ENCODE measurements at regions not wholly inside any gene's neighbourhood (a gene's known extent, or its start where the extent isn't known, plus 50 kb on each side); places are given as distances from the start of the nearest gene placed in this dataset.
"Not testable (repeated sequence)": the region's sequence is repeated elsewhere in the genome, so short reads cannot be mapped to it uniquely, and the experiment has no call there.

GRCh38 chr7:43033369-43033768, 79.1 kb upstream of the HECW1 start:
- H3K27ac Mint-ChIP-seq, result no peak overlapping the region
- DNase-seq, result no peak
- H3K9me3 Mint-ChIP-seq, result no peaks in the 10 kb centered on the region
- H3K4me3 Mint-ChIP-seq, result no peak overlapping the region
- H3K27me3 Mint-ChIP-seq, result peaks cover 23% of the 10 kb centered on the region
- no peaks in the 10 kb centered on the region for H3K4me1 Mint-ChIP-seq (ENCODE audit: low read depth)
- no peaks in the 10 kb centered on the region for H3K36me3 Mint-ChIP-seq (ENCODE audit: low read depth)

- Mint-ChIP-seq H3K9me3 (no peaks in the 10 kb centered on the region), H3K27ac (no peak overlapping the region), H3K27me3 (peaks cover 15% of the 10 kb centered on the region), H3K4me3 (no peak overlapping the region), H3K36me3 (ENCODE audit: low read depth) (no peaks in the 10 kb centered on the region), H3K4me1 (ENCODE audit: low read depth) (no peaks in the 10 kb centered on the region)
- DNase-seq, result no peak
These were observed 77.9 kb upstream of the HECW1 start for GRCh38 chr7:43034535-43035002.

- Mint-ChIP-seq H3K27ac (no peak overlapping the region), H3K4me1 (ENCODE audit: low read depth) (no peaks in the 10 kb centered on the region), H3K27me3 (peaks cover 12% of the 10 kb centered on the region), H3K36me3 (ENCODE audit: low read depth) (no peaks in the 10 kb centered on the region), H3K4me3 (no peak overlapping the region), H3K9me3 (no peaks in the 10 kb centered on the region)
- no peak for DNase-seq
These were observed 74.9 kb upstream of the HECW1 start for GRCh38 chr7:43037531-43037930.

GRCh38 chr7:43038254-43038653, 74.2 kb upstream of the HECW1 start:
- DNase-seq, result no peak
- H3K4me3 Mint-ChIP-seq, result no peak overlapping the region
- H3K4me1 Mint-ChIP-seq (ENCODE audit: low read depth), result no peaks in the 10 kb centered on the region
- H3K27ac Mint-ChIP-seq, result no peak overlapping the region
- no peaks in the 10 kb centered on the region for H3K36me3 Mint-ChIP-seq (ENCODE audit: low read depth)
- peaks cover 19% of the 10 kb centered on the region for H3K27me3 Mint-ChIP-seq
- no peaks in the 10 kb centered on the region for H3K9me3 Mint-ChIP-seq

GRCh38 chr7:43039346-43039745, 73.1 kb upstream of the HECW1 start:
- no peaks in the 10 kb centered on the region for H3K9me3 Mint-ChIP-seq
- H3K36me3 Mint-ChIP-seq (ENCODE audit: low read depth), result no peaks in the 10 kb centered on the region
- peaks cover 29% of the 10 kb centered on the region for H3K27me3 Mint-ChIP-seq
- H3K4me1 Mint-ChIP-seq (ENCODE audit: low read depth), result no peaks in the 10 kb centered on the region
- no peak for DNase-seq
- H3K4me3 Mint-ChIP-seq, result no peak overlapping the region
- H3K27ac Mint-ChIP-seq, result no peak overlapping the region

GRCh38 chr7:43040461-43040860, 72.0 kb upstream of the HECW1 start:
- Mint-ChIP-seq H3K27ac (no peak overlapping the region), H3K36me3 (ENCODE audit: low read depth) (no peaks in the 10 kb centered on the region), H3K4me1 (ENCODE audit: low read depth) (no peaks in the 10 kb centered on the region), H3K27me3 (peaks cover 36% of the 10 kb centered on the region), H3K9me3 (no peaks in the 10 kb centered on the region), H3K4me3 (no peak overlapping the region)
- DNase-seq, result no peak

- Mint-ChIP-seq H3K4me3 (no peak overlapping the region), H3K4me1 (ENCODE audit: low read depth) (no peaks in the 10 kb centered on the region), H3K27ac (no peak overlapping the region), H3K27me3 (peaks cover 38% of the 10 kb centered on the region), H3K36me3 (ENCODE audit: low read depth) (no peaks in the 10 kb centered on the region), H3K9me3 (no peaks in the 10 kb centered on the region)
- no peak for DNase-seq
These were observed 71.3 kb upstream of the HECW1 start for GRCh38 chr7:43041105-43041504.

- Mint-ChIP-seq H3K4me1 (ENCODE audit: low read depth) (no peaks in the 10 kb centered on the region), H3K36me3 (ENCODE audit: low read depth) (no peaks in the 10 kb centered on the region), H3K27me3 (peaks cover 38% of the 10 kb centered on the region), H3K27ac (no peak overlapping the region), H3K9me3 (no peaks in the 10 kb centered on the region), H3K4me3 (no peak overlapping the region)
- no peak for DNase-seq
These were observed 70.7 kb upstream of the HECW1 start for GRCh38 chr7:43041724-43042123.

- Mint-ChIP-seq H3K36me3 (ENCODE audit: low read depth) (no peaks in the 10 kb centered on the region), H3K27me3 (peaks cover 38% of the 10 kb centered on the region), H3K4me3 (no peak overlapping the region), H3K4me1 (ENCODE audit: low read depth) (no peaks in the 10 kb centered on the region), H3K9me3 (no peaks in the 10 kb centered on the region), H3K27ac (no peak overlapping the region)
- no peak for DNase-seq
These were observed 70.1 kb upstream of the HECW1 start for GRCh38 chr7:43042302-43042701.

- no peaks in the 10 kb centered on the region for H3K36me3 Mint-ChIP-seq (ENCODE audit: low read depth)
- no peak overlapping the region for H3K4me3 Mint-ChIP-seq
- DNase-seq, result no peak
- H3K4me1 Mint-ChIP-seq (ENCODE audit: low read depth), result no peaks in the 10 kb centered on the region
- peaks cover 9% of the 10 kb centered on the region for H3K9me3 Mint-ChIP-seq
- no peak overlapping the region for H3K27ac Mint-ChIP-seq
- peaks cover 45% of the 10 kb centered on the region for H3K27me3 Mint-ChIP-seq
These were observed 67.9 kb upstream of the HECW1 start for GRCh38 chr7:43044511-43044910.

- Mint-ChIP-seq H3K27me3 (peaks cover 25% of the 10 kb centered on the region), H3K4me1 (ENCODE audit: low read depth) (no peaks in the 10 kb centered on the region), H3K9me3 (no peaks in the 10 kb centered on the region), H3K27ac (no peak overlapping the region), H3K4me3 (no peak overlapping the region), H3K36me3 (ENCODE audit: low read depth) (no peaks in the 10 kb centered on the region)
- no peak for DNase-seq
These were observed 58.3 kb upstream of the HECW1 start for GRCh38 chr7:43054052-43054722.

- no peak overlapping the region for H3K27ac Mint-ChIP-seq
- no peaks in the 10 kb centered on the region for H3K9me3 Mint-ChIP-seq
- no peak for DNase-seq
- H3K4me3 Mint-ChIP-seq, result no peak overlapping the region
- H3K36me3 Mint-ChIP-seq (ENCODE audit: low read depth), result no peaks in the 10 kb centered on the region
- peaks cover 18% of the 10 kb centered on the region for H3K27me3 Mint-ChIP-seq
- H3K4me1 Mint-ChIP-seq (ENCODE audit: low read depth), result no peaks in the 10 kb centered on the region
These were observed 55.3 kb upstream of the HECW1 start for GRCh38 chr7:43057141-43057540.

- H3K4me3 Mint-ChIP-seq, result no peak overlapping the region
- no peaks in the 10 kb centered on the region for H3K36me3 Mint-ChIP-seq (ENCODE audit: low read depth)
These were observed 54.0 kb upstream of the HECW1 start for GRCh38 chr7:43058271-43059066.

GRCh38 chr7:43059067-43059600, 53.3 kb upstream of the HECW1 start:
- not testable (repeated sequence) for DNase-seq; H3K4me3 Mint-ChIP-seq; H3K36me3 Mint-ChIP-seq (ENCODE audit: low read depth); H3K4me1 Mint-ChIP-seq (ENCODE audit: low read depth); H3K27ac Mint-ChIP-seq; H3K9me3 Mint-ChIP-seq
- peaks cover 18% of the 10 kb centered on the region for H3K27me3 Mint-ChIP-seq

More at GRCh38 chr7:43058271-43059066, 54.0 kb upstream of the HECW1 start:
- no peak for DNase-seq
- H3K27me3 Mint-ChIP-seq, result peaks cover 18% of the 10 kb centered on the region
- H3K27ac Mint-ChIP-seq, result no peak overlapping the region
- no peaks in the 10 kb centered on the region for H3K9me3 Mint-ChIP-seq
- H3K4me1 Mint-ChIP-seq (ENCODE audit: low read depth), result no peaks in the 10 kb centered on the region
